ENCODE measurements at regions not wholly inside any gene's neighbourhood (a gene's known extent, or its start where the extent isn't known, plus 50 kb on each side); places are given as distances from the start of the nearest gene placed in this dataset.

DNA sequence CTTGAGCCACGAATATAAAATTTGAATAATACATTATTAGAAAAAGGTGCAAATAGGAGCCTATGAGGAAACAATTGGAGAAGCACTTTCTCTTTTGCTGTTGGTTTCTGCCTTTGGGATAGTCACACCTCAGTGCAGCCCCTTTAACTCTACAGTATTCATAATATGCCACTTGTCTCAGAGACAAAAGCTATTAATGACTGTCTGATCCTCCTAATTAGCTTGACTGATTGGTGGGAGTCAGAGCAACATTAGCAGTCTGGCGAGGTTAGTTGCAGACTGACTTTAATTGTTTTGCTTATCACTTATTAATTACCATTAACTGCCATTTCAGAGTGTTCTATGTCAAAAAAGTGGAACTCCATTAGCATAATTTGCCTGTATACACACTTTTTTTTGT lies 225.0 kb upstream of the ARHGEF26 start:
- intact Hi-C loops (cut with DNase I), result no loop called here
- no peaks in the 10 kb centered on the region for H3K27me3 ChIP-seq
- H3K4me1 ChIP-seq, result no peaks in the 10 kb centered on the region
- no peaks in the 10 kb centered on the region for H3K9me3 ChIP-seq
- WGBS, 4 donors, result 76 to 84% (median 78%) methylated on average over 2 of the region's 2 CpGs
- ATAC-seq (no peak), DNase-seq (no peak)
- no peak overlapping the region for H3K4me3 ChIP-seq
- no peak for TF ChIP-seq POLR2A (IDR thresholded peaks at IDR 0.05)
- TF ChIP-seq, protein P1, sequence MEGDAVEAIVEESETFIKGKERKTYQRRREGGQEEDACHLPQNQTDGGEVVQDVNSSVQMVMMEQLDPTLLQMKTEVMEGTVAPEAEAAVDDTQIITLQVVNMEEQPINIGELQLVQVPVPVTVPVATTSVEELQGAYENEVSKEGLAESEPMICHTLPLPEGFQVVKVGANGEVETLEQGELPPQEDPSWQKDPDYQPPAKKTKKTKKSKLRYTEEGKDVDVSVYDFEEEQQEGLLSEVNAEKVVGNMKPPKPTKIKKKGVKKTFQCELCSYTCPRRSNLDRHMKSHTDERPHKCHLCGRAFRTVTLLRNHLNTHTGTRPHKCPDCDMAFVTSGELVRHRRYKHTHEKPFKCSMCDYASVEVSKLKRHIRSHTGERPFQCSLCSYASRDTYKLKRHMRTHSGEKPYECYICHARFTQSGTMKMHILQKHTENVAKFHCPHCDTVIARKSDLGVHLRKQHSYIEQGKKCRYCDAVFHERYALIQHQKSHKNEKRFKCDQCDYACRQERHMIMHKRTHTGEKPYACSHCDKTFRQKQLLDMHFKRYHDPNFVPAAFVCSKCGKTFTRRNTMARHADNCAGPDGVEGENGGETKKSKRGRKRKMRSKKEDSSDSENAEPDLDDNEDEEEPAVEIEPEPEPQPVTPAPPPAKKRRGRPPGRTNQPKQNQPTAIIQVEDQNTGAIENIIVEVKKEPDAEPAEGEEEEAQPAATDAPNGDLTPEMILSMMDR (IDR thresholded peaks at IDR 0.05), result no peak
- no peak overlapping the region for H3K27ac ChIP-seq
- no peaks in the 10 kb centered on the region for H3K36me3 ChIP-seq

DNA sequence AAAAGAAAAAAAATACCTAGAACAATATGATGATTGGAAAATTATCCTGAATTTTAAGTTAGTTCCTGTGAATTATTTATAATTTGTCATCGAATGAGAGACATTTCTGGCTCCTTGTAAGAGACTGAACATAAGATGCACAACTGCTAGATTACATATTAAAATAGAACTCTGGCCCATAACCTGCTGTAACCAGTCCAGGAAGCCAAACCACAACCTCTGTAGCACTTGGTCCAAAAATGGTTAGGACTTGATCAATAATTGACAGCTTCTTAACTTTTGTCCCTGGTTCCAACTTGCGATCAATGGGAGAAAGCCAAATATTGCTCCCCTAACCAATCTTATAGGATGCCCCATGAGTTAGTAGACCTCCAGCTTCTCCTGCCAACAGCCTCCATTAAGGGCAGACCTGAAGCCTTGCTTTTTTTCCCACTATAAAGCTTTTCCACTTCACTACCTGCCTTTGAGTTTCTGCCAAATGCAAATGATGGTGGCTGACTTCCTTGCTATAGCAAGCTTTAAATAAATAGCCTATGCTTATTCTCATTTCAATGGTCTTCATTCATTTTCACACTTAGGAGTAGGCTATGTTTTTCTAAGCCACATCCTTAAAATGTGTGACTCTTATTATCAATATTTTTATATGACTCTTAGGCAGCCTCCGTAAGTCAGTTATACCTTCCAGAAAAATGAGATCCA lies 224.0 kb upstream of the ARHGEF26 start:
- Histone ChIP-seq H3K27ac (no peak overlapping the region), H3K4me3 (no peak overlapping the region), H3K27me3 (no peaks in the 10 kb centered on the region), H3K36me3 (no peaks in the 10 kb centered on the region), H3K9me3 (no peaks in the 10 kb centered on the region), H3K4me1 (no peaks in the 10 kb centered on the region)
- no peak for DNase-seq
- intact Hi-C loops (cut with DNase I), result no loop called here
- no peak for TF ChIP-seq POLR2A (IDR thresholded peaks at IDR 0.05)
- TF ChIP-seq, protein P1 (IDR thresholded peaks at IDR 0.05), result no peak
- WGBS, 4 donors, result 56 to 75% (median 65%) methylated on average over 3 of the region's 3 CpGs
- no peak for ATAC-seq

GRCh38 chr3:153897842-153898241 lies 223.3 kb upstream of the ARHGEF26 start:
- TF ChIP-seq, protein P1 (IDR thresholded peaks at IDR 0.05), result no peak
- no peak for TF ChIP-seq POLR2A (IDR thresholded peaks at IDR 0.05)
- ATAC-seq, result no peak
- H3K36me3 ChIP-seq, result no peaks in the 10 kb centered on the region

DNA sequence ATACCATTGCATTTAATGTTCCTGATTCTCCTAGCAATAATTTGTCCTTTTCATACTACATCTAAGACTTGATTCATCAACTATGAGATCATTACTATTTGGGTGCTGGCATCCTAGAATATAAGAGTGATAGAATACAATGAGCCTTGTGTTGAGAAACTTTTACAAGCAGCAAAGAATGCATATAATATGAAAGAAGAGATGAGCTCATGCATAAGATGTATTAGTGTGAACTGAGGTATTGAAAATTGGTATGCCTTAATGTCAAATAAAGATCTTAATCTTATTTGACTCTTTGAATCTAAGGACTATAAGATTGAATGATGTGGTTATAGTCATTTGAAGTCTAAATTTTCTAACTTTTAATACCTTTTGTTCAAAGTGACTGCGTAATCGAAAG lies 220.0 kb upstream of the ARHGEF26 start:
- intact Hi-C loops (cut with DNase I), result no loop called here
- no peaks in the 10 kb centered on the region for H3K4me1 ChIP-seq
- WGBS, 4 donors, result 90 to 97% (median 95%) methylated on average over 2 of the region's 2 CpGs
- H3K27me3 ChIP-seq, result no peaks in the 10 kb centered on the region
- DNase-seq (no peak), ATAC-seq (no peak)
- H3K4me3 ChIP-seq, result no peak overlapping the region
- TF ChIP-seq, protein P1 (IDR thresholded peaks at IDR 0.05), result no peak
- no peak for TF ChIP-seq POLR2A (IDR thresholded peaks at IDR 0.05)
- H3K9me3 ChIP-seq, result peaks cover 0 to 3% (median 0%) of the 10 kb centered on the region in 12 donors
- H3K27ac ChIP-seq, result no peak overlapping the region
- H3K36me3 ChIP-seq, result no peaks in the 10 kb centered on the region

More at GRCh38 chr3:153897842-153898241, 223.3 kb upstream of the ARHGEF26 start:
- intact Hi-C loops (cut with DNase I), result no loop called here
- H3K4me1 ChIP-seq, result no peaks in the 10 kb centered on the region
- no peak for DNase-seq
- no peak overlapping the region for H3K4me3 ChIP-seq
- H3K27ac ChIP-seq, result no peak overlapping the region
- no peaks in the 10 kb centered on the region for H3K27me3 ChIP-seq
- no peaks in the 10 kb centered on the region for H3K9me3 ChIP-seq

Measured in heart left ventricle (tissue), 16 donors.